HepG2 (cell line): ENCODE measurements at regions not wholly inside any gene's neighbourhood (a gene's known extent, or its start where the extent isn't known, plus 50 kb on each side); places are given as distances from the start of the nearest gene placed in this dataset.

Source experiments
- ATAC-seq: fragments of 200-7000 bp; cut with Tn5 transposase; 3 replicates; pipeline ENCODE4 v1.9.1; 2020; ENCODE audit warnings: mild to moderate bottlenecking, moderate library complexity
- BruUV-seq: library from RNA; stranded (reverse); fragments of 400-500 nt; replicated peaks from 2 replicates; lab custom pipeline; 2021; lab: Mats Ljungman, UMichigan
- CTCF ChIA-PET: fragments of 300-600 bp; formaldehyde crosslinking; extraction: SDS; loops from one replicate; lab custom pipeline; 2021; ENCODE audit warnings: low total read pairs, inconsistent platforms, low intra/inter-chr PET ratio; lab: Yijun Ruan, JAX
- POLR2A ChIA-PET: fragments of 350-600 bp; sonication (Branson Sonifier 250); formaldehyde crosslinking; loops from one replicate; lab custom pipeline; 2020; ENCODE audit warnings: antibody characterized with exemption, inconsistent platforms; lab: Yijun Ruan, JAX
- DNase-seq: peaks from one replicate; pipeline ENCODE4 v3.0.0-alpha.2; 2015; ENCODE audit warnings: low spot score
- FAIRE-seq: peaks from 3 replicates; lab custom pipeline; 2011; peaks lifted over from hg19 to GRCh38; lab: Jason Lieb, UNC
- H2AFZ ChIP-seq: one replicate; pipeline ENCODE4 v1.6.1; 2011; ENCODE audit warnings: low read length, inconsistent platforms
- H3K27ac ChIP-seq: fragments of 300-600 bp; 3 replicates; pipeline ENCODE4 v1.8.0; 2011; ENCODE audit warnings: mixed run types, mild to moderate bottlenecking, mixed read lengths, low read length, inconsistent platforms; ENCODE audit not compliant: insufficient read depth; ENCODE audit errors: extremely low read length
- H3K27me3 ChIP-seq, 2 experiments: fragments of 200-600 bp in 1 of 2; 2 replicates in 1 of 2; 3 replicates in 1 of 2; pipeline versions ENCODE4 v1.6.0 to v1.8.0; 2011; ENCODE audit warnings: low read length in 2 of 2, mild to moderate bottlenecking in 2 of 2, moderate library complexity in 2 of 2, inconsistent platforms in 1 of 2; ENCODE audit not compliant: insufficient read depth in 2 of 2, control insufficient read depth in 1 of 2
- H3K36me3 ChIP-seq, 2 experiments: fragments of 200-600 bp in 1 of 2; replicated peaks in 1 of 2; 2 replicates in 1 of 2; 3 replicates in 1 of 2; pipeline versions ENCODE4 v1.5.1 to v1.8.0; 2011; ENCODE audit warnings: low read length in 2 of 2, inconsistent platforms in 1 of 2; ENCODE audit not compliant: insufficient read depth in 2 of 2, control insufficient read depth in 1 of 2
- H3K4me1 ChIP-seq: 2 replicates; pipeline ENCODE4 v1.5.1; 2012; ENCODE audit warnings: low read length, inconsistent platforms; ENCODE audit not compliant: insufficient read depth
- H3K4me2 ChIP-seq: 2 replicates; pipeline ENCODE4 v1.6.0; 2011; ENCODE audit warnings: low read depth, low read length, inconsistent platforms
- H3K4me3 ChIP-seq, 3 experiments: fragments of 200-600 bp in 1 of 3; sonication (generic), shearing (Covaris generic) in 1 of 3; replicated peaks in 1 of 3; 2 replicates each; pipeline ENCODE4 v1.5.1; 2011 to 2016; ENCODE audit warnings: low read length in 3 of 3, inconsistent platforms in 2 of 3, low read depth in 2 of 3, mild to moderate bottlenecking in 2 of 3, control low read depth in 1 of 3, mixed read lengths in 1 of 3; ENCODE audit not compliant: insufficient read depth in 1 of 3
- H3K79me2 ChIP-seq: one replicate; pipeline ENCODE4 v1.6.1; 2011; ENCODE audit warnings: low read length, inconsistent platforms; ENCODE audit not compliant: insufficient read depth
- H3K9ac ChIP-seq: 2 replicates; pipeline ENCODE4 v1.6.0; 2011; ENCODE audit warnings: mild to moderate bottlenecking, low read depth, low read length, inconsistent platforms; ENCODE audit not compliant: insufficient read depth
- H3K9me3 ChIP-seq: 2 replicates; pipeline ENCODE4 v1.5.1; 2012; ENCODE audit warnings: mild to moderate bottlenecking, low read length
- H4K20me1 ChIP-seq: 2 replicates; pipeline ENCODE4 v1.6.0; 2011; ENCODE audit warnings: inconsistent platforms, mild to moderate bottlenecking, low read length, moderate library complexity; ENCODE audit not compliant: insufficient read depth
- BRCA1 ChIP-seq: sonication (generic); formaldehyde crosslinking; IDR thresholded peaks from 2 replicates; pipeline ENCODE4 v1.4.0; 2020; ENCODE audit warnings: missing genetic modification reagents
- RFX1 ChIP-seq: fragments of 450-650 bp; IDR thresholded peaks from 2 replicates; pipeline ENCODE4 v1.6.1; 2017
- SIX4 ChIP-seq: sonication (generic); formaldehyde crosslinking; IDR thresholded peaks from 2 replicates; pipeline ENCODE4 v1.4.0; 2020; ENCODE audit warnings: missing genetic modification reagents
- SMAD3 ChIP-seq: sonication (generic); formaldehyde crosslinking; IDR thresholded peaks from 2 replicates; pipeline ENCODE4 v1.4.0; 2020; ENCODE audit warnings: missing genetic modification reagents
- TEF ChIP-seq: sonication (generic); formaldehyde crosslinking; IDR thresholded peaks from 2 replicates; pipeline ENCODE4 v1.5.0; 2020; ENCODE audit warnings: missing genetic modification reagents
- ZNF562 ChIP-seq: sonication (generic); formaldehyde crosslinking; IDR thresholded peaks from 2 replicates; pipeline ENCODE4 v1.8.0; 2022; ENCODE audit warnings: missing genetic modification reagents, borderline replicate concordance
- ZNF598 ChIP-seq: sonication (generic); formaldehyde crosslinking; IDR thresholded peaks from 2 replicates; pipeline ENCODE4 v1.5.1; 2020; ENCODE audit warnings: mild to moderate bottlenecking, missing genetic modification reagents, borderline replicate concordance
- ZNF879 ChIP-seq: sonication (generic); formaldehyde crosslinking; IDR thresholded peaks from 2 replicates; pipeline ENCODE4 v1.8.1; 2023; ENCODE audit warnings: missing genetic modification reagents
- WGBS: methylation state at CpG from one replicate; pipeline ENCODE4 v1.1.6; 2017; ENCODE audit warnings: low lambda C conversion rate; 5-methylcytosine and 5-hydroxymethylcytosine counted together
- in situ Hi-C: cut with HindIII; loops from 2 replicates; pipeline ENCODE4 v1.10.0; 2017; ENCODE audit warnings: low pct_unique_long_range_greater_than_20kb; ENCODE audit not compliant: extremely low pct_ligation_motif_present
- intact Hi-C: fragments of 100-400 bp; cut with micrococcal nuclease; formaldehyde crosslinking; loops from one replicate; pipeline ENCODE4 v1.10.0; 2022; ENCODE audit not compliant: unreplicated experiment
- TF ChIP-seq, protein P1 (sequence below): sonication (generic); formaldehyde crosslinking; IDR thresholded peaks from 2 replicates; pipeline ENCODE4 v1.5.1; 2020; ENCODE audit warnings: mild to moderate bottlenecking, missing genetic modification reagents, moderate library complexity
- TF ChIP-seq, protein P2 (sequence below): sonication (generic); formaldehyde crosslinking; IDR thresholded peaks from 2 replicates; pipeline ENCODE4 v1.8.1; 2023; ENCODE audit warnings: mild to moderate bottlenecking, moderate library complexity, missing genetic modification reagents
- TF ChIP-seq, protein P3 (sequence below): sonication (generic); formaldehyde crosslinking; IDR thresholded peaks from 2 replicates; pipeline ENCODE4 v1.8.0; 2022; ENCODE audit warnings: missing genetic modification reagents, mild to moderate bottlenecking, inconsistent platforms, borderline replicate concordance
- TF ChIP-seq, protein P4 (sequence below): IDR thresholded peaks from 2 replicates; pipeline ENCODE4 v1.6.1; 2016; ENCODE audit warnings: control low read depth
- TF ChIP-seq, protein P5 (sequence below): sonication (generic); formaldehyde crosslinking; IDR thresholded peaks from 2 replicates; pipeline ENCODE4 v1.4.0; 2020; ENCODE audit warnings: mild to moderate bottlenecking, missing genetic modification reagents

DNA sequence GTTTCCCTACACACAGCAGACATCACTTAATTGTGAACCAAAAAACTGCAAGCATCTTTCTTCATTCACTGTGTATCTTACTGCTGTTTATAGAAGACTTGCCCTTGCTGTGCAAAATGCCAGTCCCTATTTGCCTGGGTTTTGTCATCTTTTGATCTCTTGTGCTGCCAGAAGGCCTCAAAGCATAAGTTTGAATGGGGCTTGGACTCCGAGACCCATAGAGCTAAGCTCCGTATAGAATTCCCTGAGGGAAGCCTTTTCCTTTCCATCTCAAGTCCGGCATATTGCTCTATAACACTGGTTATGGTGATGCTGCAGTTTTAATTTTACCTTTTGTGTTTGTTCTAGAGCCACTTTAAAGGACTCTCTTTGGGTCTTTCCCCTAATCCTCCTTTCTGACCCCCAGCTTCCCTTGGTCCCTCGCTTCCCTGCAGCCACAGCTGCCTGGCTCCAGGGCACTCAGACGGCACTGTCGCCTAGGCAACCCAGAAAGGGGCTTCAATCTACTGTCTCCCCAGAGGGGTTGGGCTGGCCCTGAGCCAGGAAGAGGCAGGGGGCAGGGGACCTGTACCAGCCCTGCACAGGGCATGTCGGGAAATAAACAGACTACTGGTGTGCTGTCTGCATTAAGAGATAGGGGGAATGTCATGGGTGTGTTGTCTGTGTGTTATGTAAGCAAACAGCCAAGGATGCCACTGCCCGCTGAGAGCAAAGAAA is 73.4 kb upstream of the MELK start:
- Histone ChIP-seq H3K27ac (no peak overlapping the region), H4K20me1 (no peaks in the 10 kb centered on the region), H2AFZ (no peak overlapping the region), H3K4me3 (no peak overlapping the region), H3K9ac (no peak overlapping the region), H3K9me3 (no peaks in the 10 kb centered on the region), H3K36me3 (no peaks in the 10 kb centered on the region), H3K27me3 (no peaks in the 10 kb centered on the region), H3K79me2 (no peaks in the 10 kb centered on the region), H3K4me1 (peaks cover 54% of the 10 kb centered on the region), H3K4me2 (peak overlapping the region; percentile 45)
- FAIRE-seq (no peak), DNase-seq (no peak), ATAC-seq (peak; percentile 36)
- intact Hi-C loops (no loop called here), in situ Hi-C loops (no loop called here)
- BruUV-seq: no TSS peak
- CTCF ChIA-PET: no interaction called here
- POLR2A ChIA-PET: interaction anchor here (0.8 kb wide), 1 partner anchor 12 kb away, joined by 3 read pairs; no protein-coding TSS in a partner anchor
- WGBS: 26% methylated on average over 8 of the region's 8 CpGs
- no peak for TF ChIP-seq SMAD3 (CRISPR knock-in tag)
- 0 out of 2 replicates have a peak, but pooled peaks have one; percentile 29 for TF ChIP-seq TEF (CRISPR knock-in tag)
- TF ChIP-seq RFX1: peak; percentile 27; the same call in 1 of the 2 replicates
- no peak for TF ChIP-seq SIX4 (CRISPR knock-in tag)
- no peak for TF ChIP-seq ZNF562 (CRISPR knock-in tag)
- TF ChIP-seq, protein P1, sequence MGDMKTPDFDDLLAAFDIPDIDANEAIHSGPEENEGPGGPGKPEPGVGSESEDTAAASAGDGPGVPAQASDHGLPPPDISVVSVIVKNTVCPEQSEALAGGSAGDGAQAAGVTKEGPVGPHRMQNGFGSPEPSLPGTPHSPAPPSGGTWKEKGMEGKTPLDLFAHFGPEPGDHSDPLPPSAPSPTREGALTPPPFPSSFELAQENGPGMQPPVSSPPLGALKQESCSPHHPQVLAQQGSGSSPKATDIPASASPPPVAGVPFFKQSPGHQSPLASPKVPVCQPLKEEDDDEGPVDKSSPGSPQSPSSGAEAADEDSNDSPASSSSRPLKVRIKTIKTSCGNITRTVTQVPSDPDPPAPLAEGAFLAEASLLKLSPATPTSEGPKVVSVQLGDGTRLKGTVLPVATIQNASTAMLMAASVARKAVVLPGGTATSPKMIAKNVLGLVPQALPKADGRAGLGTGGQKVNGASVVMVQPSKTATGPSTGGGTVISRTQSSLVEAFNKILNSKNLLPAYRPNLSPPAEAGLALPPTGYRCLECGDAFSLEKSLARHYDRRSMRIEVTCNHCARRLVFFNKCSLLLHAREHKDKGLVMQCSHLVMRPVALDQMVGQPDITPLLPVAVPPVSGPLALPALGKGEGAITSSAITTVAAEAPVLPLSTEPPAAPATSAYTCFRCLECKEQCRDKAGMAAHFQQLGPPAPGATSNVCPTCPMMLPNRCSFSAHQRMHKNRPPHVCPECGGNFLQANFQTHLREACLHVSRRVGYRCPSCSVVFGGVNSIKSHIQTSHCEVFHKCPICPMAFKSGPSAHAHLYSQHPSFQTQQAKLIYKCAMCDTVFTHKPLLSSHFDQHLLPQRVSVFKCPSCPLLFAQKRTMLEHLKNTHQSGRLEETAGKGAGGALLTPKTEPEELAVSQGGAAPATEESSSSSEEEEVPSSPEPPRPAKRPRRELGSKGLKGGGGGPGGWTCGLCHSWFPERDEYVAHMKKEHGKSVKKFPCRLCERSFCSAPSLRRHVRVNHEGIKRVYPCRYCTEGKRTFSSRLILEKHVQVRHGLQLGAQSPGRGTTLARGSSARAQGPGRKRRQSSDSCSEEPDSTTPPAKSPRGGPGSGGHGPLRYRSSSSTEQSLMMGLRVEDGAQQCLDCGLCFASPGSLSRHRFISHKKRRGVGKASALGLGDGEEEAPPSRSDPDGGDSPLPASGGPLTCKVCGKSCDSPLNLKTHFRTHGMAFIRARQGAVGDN (CRISPR knock-in tag): 0 out of 2 replicates have a peak, but pooled peaks have one; percentile 15
- no peak for TF ChIP-seq BRCA1
- TF ChIP-seq, protein P2, sequence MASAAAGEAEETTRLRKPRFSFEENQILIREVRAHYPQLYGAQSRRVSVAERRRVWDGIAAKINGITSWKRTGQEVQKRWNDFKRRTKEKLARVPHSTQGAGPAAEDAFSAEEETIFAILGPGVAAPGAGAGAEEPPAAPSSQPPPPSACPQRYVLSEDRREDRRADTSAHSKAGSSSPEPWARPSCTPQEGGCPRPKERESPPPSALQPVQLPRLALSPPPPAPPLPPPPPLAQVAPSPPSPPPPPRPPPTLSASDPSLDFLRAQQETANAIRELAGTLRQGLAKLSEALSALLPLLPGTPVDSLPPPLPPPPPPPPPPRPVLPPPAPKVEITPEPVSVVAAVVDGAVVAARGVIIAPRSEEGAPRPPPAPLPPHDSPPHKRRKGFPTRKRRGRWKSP: no peak
- TF ChIP-seq, protein P3, sequence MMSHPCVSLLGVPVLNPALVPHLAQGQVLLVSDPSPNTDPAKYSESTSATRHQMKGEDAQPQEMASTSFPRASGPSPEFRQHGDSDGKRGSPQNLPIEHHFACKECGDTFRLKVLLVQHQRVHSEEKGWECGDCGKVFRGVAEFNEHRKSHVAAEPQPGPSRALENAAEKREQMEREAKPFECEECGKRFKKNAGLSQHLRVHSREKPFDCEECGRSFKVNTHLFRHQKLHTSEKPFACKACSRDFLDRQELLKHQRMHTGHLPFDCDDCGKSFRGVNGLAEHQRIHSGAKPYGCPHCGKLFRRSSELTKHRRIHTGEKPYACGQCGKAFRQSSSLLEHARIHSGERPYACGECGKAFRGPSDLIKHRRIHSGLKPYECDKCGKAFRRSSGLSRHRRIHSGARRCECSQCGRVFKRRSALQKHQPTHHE: no peak
- TF ChIP-seq ZNF879 (CRISPR knock-in tag): no peak
- TF ChIP-seq, protein P4, sequence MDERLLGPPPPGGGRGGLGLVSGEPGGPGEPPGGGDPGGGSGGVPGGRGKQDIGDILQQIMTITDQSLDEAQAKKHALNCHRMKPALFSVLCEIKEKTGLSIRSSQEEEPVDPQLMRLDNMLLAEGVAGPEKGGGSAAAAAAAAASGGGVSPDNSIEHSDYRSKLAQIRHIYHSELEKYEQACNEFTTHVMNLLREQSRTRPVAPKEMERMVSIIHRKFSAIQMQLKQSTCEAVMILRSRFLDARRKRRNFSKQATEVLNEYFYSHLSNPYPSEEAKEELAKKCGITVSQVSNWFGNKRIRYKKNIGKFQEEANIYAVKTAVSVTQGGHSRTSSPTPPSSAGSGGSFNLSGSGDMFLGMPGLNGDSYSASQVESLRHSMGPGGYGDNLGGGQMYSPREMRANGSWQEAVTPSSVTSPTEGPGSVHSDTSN (CRISPR knock-in tag): no peak
- TF ChIP-seq, protein P5, sequence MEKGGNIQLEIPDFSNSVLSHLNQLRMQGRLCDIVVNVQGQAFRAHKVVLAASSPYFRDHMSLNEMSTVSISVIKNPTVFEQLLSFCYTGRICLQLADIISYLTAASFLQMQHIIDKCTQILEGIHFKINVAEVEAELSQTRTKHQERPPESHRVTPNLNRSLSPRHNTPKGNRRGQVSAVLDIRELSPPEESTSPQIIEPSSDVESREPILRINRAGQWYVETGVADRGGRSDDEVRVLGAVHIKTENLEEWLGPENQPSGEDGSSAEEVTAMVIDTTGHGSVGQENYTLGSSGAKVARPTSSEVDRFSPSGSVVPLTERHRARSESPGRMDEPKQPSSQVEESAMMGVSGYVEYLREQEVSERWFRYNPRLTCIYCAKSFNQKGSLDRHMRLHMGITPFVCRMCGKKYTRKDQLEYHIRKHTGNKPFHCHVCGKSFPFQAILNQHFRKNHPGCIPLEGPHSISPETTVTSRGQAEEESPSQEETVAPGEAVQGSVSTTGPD (CRISPR knock-in tag): no peak
- TF ChIP-seq ZNF598 (CRISPR knock-in tag): no peak
